ENCODE measurements at regions not wholly inside any gene's neighbourhood (a gene's known extent, or its start where the extent isn't known, plus 50 kb on each side); places are given as distances from the start of the nearest gene placed in this dataset.

GRCh38 chr1:34331020-34331926 lies 154.6 kb downstream of the C1orf94 start:
- BruUV-seq (replicated peaks) = no TSS peak
- RAD21 ChIA-PET (ENCODE audit: low non-redundant PET in 1 of 2, low total read pairs in 2 of 2, uncharacterized antibody in 2 of 2, unreplicated experiment in 2 of 2) = no interaction called here
- TF ChIP-seq ELF1 (IDR thresholded peaks at IDR 0.05; ENCODE audit: borderline replicate concordance, low read depth) (no peak), YY1 (IDR thresholded peaks at IDR 0.05; ENCODE audit: extremely low read depth, insufficient replicate concordance, low read depth, low read length) (no peak), ZNF274 (IDR thresholded peaks at IDR 0.05; ENCODE audit: low read depth, low read length) (no peak), CEBPB (IDR thresholded peaks at IDR 0.05; ENCODE audit: low read depth) (no peak), TCF7L2 (IDR thresholded peaks at IDR 0.05; ENCODE audit: borderline replicate concordance, extremely low read depth, insufficient read depth, insufficient read length) (no peak), POLR2A (IDR thresholded peaks at IDR 0.05; ENCODE audit: borderline replicate concordance, extremely low read depth, insufficient read depth, insufficient read length) (no peak), EZH2 (IDR thresholded peaks at IDR 0.05) (no peak), EGR1 (IDR thresholded peaks at IDR 0.05; ENCODE audit: low read depth) (no peak), RAD21 (IDR thresholded peaks at IDR 0.05; ENCODE audit: low read depth) (no peak), EZH2phosphoT487 (IDR thresholded peaks at IDR 0.05; ENCODE audit: borderline replicate concordance) (no peak), MAX (IDR thresholded peaks at IDR 0.05) (no peak), CBX3 (IDR thresholded peaks at IDR 0.05; ENCODE audit: low read depth) (no peak), ZFX (IDR thresholded peaks at IDR 0.05) (no peak)
- TF ChIP-seq, protein P1, sequence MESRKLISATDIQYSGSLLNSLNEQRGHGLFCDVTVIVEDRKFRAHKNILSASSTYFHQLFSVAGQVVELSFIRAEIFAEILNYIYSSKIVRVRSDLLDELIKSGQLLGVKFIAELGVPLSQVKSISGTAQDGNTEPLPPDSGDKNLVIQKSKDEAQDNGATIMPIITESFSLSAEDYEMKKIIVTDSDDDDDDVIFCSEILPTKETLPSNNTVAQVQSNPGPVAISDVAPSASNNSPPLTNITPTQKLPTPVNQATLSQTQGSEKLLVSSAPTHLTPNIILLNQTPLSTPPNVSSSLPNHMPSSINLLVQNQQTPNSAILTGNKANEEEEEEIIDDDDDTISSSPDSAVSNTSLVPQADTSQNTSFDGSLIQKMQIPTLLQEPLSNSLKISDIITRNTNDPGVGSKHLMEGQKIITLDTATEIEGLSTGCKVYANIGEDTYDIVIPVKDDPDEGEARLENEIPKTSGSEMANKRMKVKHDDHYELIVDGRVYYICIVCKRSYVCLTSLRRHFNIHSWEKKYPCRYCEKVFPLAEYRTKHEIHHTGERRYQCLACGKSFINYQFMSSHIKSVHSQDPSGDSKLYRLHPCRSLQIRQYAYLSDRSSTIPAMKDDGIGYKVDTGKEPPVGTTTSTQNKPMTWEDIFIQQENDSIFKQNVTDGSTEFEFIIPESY (IDR thresholded peaks at IDR 0.05; ENCODE audit: extremely low read depth, insufficient replicate concordance, low read length) = no peak
- TF ChIP-seq, protein P2, sequence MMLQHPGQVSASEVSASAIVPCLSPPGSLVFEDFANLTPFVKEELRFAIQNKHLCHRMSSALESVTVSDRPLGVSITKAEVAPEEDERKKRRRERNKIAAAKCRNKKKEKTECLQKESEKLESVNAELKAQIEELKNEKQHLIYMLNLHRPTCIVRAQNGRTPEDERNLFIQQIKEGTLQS (IDR thresholded peaks at IDR 0.05) = no peak
- TF ChIP-seq, protein P3, sequence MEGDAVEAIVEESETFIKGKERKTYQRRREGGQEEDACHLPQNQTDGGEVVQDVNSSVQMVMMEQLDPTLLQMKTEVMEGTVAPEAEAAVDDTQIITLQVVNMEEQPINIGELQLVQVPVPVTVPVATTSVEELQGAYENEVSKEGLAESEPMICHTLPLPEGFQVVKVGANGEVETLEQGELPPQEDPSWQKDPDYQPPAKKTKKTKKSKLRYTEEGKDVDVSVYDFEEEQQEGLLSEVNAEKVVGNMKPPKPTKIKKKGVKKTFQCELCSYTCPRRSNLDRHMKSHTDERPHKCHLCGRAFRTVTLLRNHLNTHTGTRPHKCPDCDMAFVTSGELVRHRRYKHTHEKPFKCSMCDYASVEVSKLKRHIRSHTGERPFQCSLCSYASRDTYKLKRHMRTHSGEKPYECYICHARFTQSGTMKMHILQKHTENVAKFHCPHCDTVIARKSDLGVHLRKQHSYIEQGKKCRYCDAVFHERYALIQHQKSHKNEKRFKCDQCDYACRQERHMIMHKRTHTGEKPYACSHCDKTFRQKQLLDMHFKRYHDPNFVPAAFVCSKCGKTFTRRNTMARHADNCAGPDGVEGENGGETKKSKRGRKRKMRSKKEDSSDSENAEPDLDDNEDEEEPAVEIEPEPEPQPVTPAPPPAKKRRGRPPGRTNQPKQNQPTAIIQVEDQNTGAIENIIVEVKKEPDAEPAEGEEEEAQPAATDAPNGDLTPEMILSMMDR (IDR thresholded peaks at IDR 0.05 in 2 of 3, conservative IDR thresholded peaks at IDR 0.05 in 1 of 3; ENCODE audit: borderline replicate concordance in 1 of 3, insufficient read depth in 1 of 3, low read depth in 2 of 3, low read length in 2 of 3) = no peak
- TF ChIP-seq, protein P4, sequence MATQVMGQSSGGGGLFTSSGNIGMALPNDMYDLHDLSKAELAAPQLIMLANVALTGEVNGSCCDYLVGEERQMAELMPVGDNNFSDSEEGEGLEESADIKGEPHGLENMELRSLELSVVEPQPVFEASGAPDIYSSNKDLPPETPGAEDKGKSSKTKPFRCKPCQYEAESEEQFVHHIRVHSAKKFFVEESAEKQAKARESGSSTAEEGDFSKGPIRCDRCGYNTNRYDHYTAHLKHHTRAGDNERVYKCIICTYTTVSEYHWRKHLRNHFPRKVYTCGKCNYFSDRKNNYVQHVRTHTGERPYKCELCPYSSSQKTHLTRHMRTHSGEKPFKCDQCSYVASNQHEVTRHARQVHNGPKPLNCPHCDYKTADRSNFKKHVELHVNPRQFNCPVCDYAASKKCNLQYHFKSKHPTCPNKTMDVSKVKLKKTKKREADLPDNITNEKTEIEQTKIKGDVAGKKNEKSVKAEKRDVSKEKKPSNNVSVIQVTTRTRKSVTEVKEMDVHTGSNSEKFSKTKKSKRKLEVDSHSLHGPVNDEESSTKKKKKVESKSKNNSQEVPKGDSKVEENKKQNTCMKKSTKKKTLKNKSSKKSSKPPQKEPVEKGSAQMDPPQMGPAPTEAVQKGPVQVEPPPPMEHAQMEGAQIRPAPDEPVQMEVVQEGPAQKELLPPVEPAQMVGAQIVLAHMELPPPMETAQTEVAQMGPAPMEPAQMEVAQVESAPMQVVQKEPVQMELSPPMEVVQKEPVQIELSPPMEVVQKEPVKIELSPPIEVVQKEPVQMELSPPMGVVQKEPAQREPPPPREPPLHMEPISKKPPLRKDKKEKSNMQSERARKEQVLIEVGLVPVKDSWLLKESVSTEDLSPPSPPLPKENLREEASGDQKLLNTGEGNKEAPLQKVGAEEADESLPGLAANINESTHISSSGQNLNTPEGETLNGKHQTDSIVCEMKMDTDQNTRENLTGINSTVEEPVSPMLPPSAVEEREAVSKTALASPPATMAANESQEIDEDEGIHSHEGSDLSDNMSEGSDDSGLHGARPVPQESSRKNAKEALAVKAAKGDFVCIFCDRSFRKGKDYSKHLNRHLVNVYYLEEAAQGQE (IDR thresholded peaks at IDR 0.05; ENCODE audit: low read depth) = no peak
- no peak for ATAC-seq
- CTCF ChIA-PET = no interaction called here
- intact Hi-C loops (cut with micrococcal nuclease) = no loop called here
- H3K4me2 ChIP-seq (ENCODE audit: low read length) = no peak overlapping the region
- H3K9ac ChIP-seq (ENCODE audit: low read length) = no peak overlapping the region
- H3K79me2 ChIP-seq (ENCODE audit: insufficient read depth, low read length) = no peaks in the 10 kb centered on the region
- POLR2A ChIA-PET = no interaction called here
- no peak overlapping the region for H3K4me3 ChIP-seq (replicated peaks in 1 of 2; ENCODE audit: low read depth in 1 of 2, low read length in 2 of 2)
- no peaks in the 10 kb centered on the region for H3K36me3 ChIP-seq (ENCODE audit: control insufficient read depth in 1 of 2, insufficient read depth in 2 of 2, low read length in 2 of 2)
- DNase-seq (ENCODE audit: low read depth, low spot score) = no peak
- H3K27ac ChIP-seq (ENCODE audit: low read depth, low read length) = no peak overlapping the region
- H3K9me3 ChIP-seq (ENCODE audit: control insufficient read depth in 1 of 2, insufficient read depth in 1 of 2, low read depth in 1 of 2, low read length in 2 of 2) = no peaks in the 10 kb centered on the region
- no peaks in the 10 kb centered on the region for H3K4me1 ChIP-seq (ENCODE audit: control insufficient read depth in 1 of 2, insufficient read depth in 2 of 2, low read length in 2 of 2)
- no peak overlapping the region for H2AFZ ChIP-seq (ENCODE audit: low read depth, low read length, poor library complexity, severe bottlenecking)
- no peaks in the 10 kb centered on the region for H3K9me2 ChIP-seq (ENCODE audit: insufficient read depth)
- H4K20me1 ChIP-seq (ENCODE audit: insufficient read depth) = no peaks in the 10 kb centered on the region
- H3K27me3 ChIP-seq (ENCODE audit: insufficient read depth, low read length) = 0 out of 2 replicates have a peak, but pooled peaks cover 8% of the 10 kb centered on the region

Measured in HCT116 (cell line).